Suprapubic skin (tissue), 4 donors: ENCODE measurements at regions not wholly inside any gene's neighbourhood (a gene's known extent, or its start where the extent isn't known, plus 50 kb on each side); places are given as distances from the start of the nearest gene placed in this dataset.

Experiments
- POLR2A ChIP-seq, 2 donors: fragments of 450-650 bp; IDR thresholded peaks; one replicate each; pipeline ENCODE4 v1.6.1; 2017; ENCODE audit warnings: antibody characterized with exemption in 2 of 2, mild to moderate bottlenecking in 2 of 2, moderate library complexity in 2 of 2
- POLR2AphosphoS5 ChIP-seq, 3 donors: sonication (generic); formaldehyde crosslinking; IDR thresholded peaks; one replicate each; pipeline ENCODE4 v1.6.1; 2017; ENCODE audit warnings: antibody characterized with exemption in 3 of 3
- TF ChIP-seq, protein P1 (sequence below), 2 donors: fragments of 200-600 bp in 1 of 2; fragments of 450-650 bp in 1 of 2; sonication (generic) in 1 of 2; IDR thresholded peaks; one replicate each; pipeline ENCODE4 v1.5.1; 2016 to 2019; ENCODE audit warnings: antibody characterized with exemption in 2 of 2, mild to moderate bottlenecking in 1 of 2, moderate library complexity in 1 of 2

DNA sequence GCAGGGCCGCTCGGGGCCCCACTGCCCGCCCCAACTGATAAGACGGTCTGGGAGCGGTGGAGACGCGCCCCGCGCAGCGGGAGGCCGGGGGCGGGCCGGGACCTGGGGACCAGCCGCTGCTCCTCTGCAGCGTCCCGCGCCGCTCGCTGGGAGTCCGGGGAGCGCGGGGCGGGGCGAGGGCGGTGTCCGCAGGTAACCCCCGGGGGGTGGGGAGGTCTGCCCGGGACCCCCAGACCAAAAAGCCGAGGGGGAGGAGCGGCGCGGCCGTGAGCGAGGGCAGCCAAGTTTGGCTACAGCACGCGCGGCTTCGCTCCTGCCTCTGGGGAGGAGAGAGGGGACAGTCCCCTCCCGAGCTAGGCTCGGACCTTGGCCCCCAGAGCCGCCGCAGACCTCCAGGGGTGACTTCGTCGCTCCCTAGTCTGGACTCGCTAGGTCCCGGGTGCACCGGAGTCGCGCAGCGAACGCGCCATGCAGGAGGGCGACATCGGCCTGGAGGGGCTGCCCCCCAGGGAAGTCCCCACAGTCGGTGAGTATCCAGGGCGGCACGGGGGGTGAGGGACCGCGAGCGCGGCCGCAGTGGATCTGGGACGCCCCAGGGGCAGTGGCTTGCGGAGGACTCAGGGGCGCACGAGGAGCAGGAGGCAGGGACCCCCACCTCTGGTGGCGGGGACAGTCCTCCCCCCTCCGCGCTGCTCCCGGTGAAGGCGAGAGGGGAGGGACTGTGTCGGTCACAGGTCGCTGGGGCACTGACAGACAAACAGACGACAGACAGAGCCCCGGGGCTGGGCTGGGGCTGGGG lies 92.3 kb upstream of the ANO1 start:
- TF ChIP-seq, protein P1, sequence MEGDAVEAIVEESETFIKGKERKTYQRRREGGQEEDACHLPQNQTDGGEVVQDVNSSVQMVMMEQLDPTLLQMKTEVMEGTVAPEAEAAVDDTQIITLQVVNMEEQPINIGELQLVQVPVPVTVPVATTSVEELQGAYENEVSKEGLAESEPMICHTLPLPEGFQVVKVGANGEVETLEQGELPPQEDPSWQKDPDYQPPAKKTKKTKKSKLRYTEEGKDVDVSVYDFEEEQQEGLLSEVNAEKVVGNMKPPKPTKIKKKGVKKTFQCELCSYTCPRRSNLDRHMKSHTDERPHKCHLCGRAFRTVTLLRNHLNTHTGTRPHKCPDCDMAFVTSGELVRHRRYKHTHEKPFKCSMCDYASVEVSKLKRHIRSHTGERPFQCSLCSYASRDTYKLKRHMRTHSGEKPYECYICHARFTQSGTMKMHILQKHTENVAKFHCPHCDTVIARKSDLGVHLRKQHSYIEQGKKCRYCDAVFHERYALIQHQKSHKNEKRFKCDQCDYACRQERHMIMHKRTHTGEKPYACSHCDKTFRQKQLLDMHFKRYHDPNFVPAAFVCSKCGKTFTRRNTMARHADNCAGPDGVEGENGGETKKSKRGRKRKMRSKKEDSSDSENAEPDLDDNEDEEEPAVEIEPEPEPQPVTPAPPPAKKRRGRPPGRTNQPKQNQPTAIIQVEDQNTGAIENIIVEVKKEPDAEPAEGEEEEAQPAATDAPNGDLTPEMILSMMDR (IDR thresholded peaks at IDR 0.05), result no peak
- TF ChIP-seq POLR2A (IDR thresholded peaks at IDR 0.05), result no peak
- TF ChIP-seq POLR2AphosphoS5 (IDR thresholded peaks at IDR 0.05), result no peak
